ENCODE measurements at regions not wholly inside any gene's neighbourhood (a gene's known extent, or its start where the extent isn't known, plus 50 kb on each side); places are given as distances from the start of the nearest gene placed in this dataset.

DNA sequence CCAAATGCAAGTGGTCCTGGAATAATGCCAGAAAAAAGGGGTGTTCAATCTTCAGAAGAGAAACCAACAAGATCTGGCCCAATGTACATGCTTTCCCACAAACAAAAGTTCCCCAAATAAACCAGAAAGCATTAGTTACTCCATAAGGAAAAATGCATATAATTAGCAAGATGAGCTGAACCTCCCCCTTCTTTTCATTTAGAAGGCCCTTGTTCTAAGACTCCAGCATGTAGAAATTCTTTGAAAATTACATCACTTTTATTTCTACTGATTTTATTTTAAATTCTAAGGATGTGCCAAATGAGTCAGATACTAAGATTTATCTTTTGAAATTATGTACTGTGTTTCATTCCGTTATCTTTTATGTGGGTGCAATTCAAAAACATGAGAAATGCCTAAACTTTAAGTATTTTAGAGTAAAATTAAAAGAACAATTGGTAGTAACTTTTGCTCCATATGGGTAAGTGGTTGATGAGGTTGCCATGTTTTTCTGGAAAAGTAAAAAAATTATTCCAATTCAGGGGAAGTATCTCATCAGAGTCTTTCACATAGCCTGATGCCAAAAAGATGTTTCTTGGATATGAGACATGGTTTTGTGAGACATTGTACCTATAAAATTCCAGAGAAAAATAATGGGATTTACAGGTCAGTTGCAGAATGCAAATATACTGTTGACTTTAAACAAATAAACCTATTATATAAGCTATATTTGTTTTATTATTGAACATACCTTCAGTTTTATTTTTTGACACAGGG, 106.5 kb upstream of the CCDC112 start:
- no peak for DNase-seq

DNA sequence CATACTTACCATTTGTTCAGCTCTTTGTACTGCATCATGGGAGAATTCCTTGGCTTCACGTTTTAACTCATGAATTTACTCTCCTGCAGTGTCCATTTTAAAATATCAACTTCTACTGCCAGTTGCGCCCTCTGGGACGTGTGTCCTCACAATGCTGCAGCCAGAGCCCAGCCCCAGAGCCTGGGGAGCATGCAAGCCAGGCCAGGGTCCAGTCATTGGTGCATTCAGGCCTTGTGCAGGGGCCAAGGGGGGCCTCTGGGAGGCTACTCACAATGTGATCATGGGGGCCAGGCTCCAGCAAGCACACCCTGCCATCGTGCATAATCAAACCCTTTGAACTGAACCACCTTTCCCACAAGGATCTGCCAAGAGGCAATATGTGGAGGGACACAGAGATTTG, 105.6 kb upstream of the CCDC112 start:
- DNase-seq = no peak

DNA sequence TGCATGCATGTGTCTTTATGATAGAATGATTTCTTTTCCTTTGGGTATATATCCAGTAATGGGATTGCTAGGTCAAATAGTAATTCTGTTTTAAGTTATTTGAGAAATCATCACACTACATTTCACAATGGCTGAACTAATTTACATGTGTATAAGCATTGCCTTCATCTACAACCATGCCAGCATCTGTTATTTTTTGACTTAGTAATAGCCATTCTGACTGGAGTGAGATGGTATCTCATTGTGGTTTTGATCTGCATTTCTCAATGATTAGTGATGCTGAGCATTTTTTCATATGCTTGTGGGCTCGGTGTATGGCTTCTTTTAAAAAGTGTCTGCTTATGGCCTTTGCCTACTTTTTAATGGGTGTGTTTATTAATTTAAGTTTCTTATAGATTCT, 102.3 kb upstream of the CCDC112 start:
- DNase-seq = no peak

DNA sequence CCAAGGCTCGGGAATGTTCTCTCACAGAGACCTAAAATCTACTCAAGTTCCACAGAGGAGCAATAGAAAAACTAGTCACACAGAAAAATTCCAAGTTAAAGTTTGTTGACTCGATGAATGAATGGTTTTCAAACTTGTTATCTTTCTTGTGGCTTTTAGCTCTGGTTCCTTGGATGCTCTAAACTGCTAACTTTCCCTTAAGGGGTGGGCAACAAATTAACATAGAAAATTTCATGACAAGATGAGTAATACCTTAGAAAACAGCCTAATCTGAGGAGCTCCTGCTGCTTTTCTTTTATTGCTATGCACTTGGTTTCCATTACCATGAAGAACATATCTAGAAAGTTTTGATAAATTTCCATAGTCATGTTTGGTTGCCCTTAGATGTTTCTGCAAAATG, 100.2 kb upstream of the CCDC112 start:
- DNase-seq = no peak

DNA sequence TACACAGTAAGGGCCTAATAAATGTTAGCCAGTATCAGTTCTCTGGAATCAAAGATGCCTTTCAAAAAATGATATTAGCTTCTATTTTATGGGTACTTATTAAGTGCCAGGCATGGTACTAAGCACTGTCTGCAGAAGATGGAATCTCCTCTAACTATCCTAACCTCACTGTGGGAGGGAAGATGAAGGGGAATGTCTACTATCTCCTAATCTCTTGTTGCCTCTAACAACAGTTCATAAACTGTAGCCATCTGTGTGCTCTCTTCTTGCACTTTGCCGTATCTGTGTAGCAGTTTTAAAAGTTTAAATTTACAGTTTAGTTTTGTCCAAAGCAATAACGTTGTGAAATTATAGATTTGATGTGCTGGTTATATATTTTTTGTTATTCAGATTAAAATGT, 99.6 kb upstream of the CCDC112 start:
- DNase-seq = no peak

DNA sequence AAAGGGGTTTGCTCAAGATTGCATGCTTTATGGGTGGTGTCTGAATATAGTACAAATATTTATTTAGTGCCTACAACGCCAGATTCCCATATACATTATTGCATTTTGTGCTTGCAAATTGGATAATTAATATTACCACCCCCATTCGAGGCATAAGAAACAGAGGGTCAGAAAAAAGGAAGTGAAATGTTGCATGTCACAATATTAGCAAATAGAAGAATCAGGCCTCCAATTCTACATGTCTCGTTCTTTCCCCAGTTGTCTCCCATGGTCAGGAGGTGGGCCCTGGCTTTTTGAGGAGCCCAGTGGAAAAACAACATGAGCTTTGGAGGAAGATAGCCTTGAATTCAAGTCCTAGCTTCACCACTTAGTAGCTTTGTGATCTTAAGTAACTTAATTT, 98.1 kb upstream of the CCDC112 start:
- DNase-seq = no peak

DNA sequence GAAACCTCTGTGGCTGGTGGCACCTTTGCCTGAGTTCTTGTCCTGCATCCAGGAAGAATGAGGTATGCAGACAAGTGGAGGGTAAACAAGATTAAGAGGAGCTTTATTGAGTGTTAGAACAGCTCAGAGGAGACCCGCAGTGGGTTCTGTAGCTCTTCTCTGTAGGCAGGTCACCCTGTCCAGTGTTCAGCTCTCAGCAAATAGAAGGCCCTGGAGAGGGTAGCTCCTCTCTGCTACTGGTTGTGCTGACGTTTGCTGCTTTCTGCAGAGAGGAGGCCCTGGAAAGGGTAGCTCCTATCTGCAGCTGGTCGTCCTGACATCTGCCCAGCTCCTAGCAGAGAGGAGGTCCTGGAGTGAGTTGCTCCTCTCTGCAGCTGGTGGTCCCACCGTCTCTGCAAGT, 96.8 kb upstream of the CCDC112 start:
- no peak for DNase-seq

DNA sequence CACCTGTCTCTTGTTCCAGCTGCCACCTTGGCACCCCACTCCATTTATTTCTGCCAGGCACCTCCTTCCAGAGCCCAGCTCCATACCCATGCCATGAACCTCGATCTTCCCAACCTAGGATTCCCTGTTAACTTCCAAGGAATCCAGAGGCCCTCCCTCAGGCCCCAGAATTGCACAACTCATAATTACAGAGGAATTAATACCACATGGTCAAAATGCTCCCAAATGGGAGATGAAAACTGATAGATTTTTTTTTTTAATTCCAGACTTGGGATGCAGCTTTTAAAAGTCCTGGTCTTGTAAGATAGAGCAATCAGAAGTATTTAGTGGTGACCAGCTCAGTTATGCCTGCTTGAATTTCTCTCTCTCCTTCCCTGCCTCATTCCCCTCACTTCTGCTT, 96.2 kb upstream of the CCDC112 start:
- no peak for DNase-seq

DNA sequence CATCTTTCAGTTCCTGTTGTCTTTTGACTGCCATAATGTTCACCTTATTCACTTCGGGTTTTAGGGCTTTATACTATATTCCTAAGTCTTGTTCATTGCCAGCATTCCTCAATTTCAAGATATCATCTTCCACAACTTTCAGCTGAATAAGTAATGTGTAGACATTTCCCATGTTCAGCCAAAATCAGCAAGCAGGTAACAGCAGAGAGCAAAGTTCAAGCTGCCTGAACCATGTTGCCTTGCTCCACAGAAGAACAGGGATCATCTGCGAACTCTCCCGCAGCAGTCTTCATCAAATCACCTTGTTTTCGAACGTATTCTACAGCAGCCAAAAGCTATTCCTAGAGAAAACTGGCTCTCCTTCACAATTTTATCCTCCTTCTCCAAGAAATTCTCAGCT, 95.3 kb upstream of the CCDC112 start:
- no peak for DNase-seq

DNA sequence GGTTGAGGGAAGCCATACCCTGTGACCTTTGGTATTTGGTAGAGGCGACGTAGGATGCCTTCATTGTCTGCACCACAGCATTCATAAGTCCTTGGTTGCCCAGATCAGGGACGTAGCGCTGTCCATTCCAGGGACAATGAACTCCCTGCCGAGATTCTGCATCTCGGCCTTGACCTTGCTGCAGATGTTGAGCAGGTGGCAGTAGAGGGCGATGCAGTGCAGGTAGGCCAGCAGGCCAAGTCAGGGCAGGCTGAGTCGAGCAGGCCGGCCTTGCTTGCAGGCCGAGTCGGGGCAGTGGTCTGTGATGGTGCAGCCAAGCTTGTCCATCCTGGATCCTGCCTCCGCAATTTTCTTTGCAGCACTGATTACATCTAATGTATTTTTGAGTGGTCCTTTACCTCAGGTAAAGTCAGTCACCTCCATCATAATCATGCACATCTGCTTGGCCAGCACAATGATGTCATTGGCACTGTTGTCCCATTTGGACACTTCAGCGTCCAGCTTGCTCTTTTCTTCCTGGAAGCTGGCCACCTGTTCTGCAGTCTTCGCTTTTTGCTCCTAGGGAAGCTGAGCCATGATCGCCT, 93.4 kb upstream of the CCDC112 start:
- peak in 1 of 3 experiments; percentile 5 for DNase-seq

DNA sequence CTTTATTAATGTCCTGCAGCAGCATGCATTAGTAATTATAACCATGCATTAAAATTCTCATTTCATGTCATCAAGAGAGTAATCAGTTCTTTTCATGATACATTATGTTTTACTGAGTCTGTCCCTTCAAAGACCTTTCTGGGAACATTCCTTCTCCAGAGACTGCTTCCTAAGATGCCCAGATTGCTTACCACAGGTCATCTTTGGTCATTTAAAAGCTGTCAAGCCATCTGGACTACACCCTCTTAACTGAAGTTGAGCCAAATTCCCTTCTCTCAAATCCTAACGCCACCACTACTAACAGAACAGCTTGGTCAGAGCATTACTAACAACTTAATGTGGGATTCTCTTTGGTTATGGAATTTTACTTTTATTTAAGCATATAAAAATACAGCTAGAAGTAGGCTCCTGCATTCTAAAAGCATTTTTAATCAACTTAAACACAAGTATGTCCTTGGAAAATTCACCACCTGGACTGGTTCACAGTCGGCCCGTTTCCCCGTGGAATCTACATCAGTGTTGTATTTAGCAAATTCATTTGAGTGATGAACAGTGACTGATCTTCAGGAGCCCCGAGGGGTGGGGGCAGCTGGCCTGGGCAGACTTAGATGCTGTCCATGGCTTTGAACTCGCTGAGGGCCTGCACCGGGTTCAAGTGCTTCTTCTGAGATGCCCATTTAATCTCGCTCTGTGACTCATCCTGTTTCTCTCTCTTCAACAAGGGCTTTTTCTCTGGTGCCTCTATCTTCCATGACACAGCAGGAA, 92.8 kb upstream of the CCDC112 start:
- no peak for DNase-seq

DNA sequence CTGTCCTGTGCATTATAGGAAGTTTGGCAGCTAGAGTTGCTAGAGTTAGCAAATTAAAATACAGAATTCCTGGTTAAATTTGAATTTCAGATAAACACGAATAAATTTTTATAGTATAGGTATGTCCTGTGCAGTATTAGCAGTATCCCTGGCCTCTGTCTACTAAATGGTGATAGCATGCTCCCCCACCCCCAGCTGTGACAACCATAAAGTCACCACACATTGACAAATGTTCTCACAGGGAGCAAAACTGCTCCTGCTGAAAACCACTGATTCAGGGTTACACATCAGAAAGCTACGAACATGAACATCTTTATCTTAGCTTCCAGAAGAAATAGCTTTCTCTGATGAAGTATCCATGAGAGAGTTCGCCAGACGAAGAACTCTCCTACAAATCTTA, 91.8 kb upstream of the CCDC112 start:
- no peak for DNase-seq

DNA sequence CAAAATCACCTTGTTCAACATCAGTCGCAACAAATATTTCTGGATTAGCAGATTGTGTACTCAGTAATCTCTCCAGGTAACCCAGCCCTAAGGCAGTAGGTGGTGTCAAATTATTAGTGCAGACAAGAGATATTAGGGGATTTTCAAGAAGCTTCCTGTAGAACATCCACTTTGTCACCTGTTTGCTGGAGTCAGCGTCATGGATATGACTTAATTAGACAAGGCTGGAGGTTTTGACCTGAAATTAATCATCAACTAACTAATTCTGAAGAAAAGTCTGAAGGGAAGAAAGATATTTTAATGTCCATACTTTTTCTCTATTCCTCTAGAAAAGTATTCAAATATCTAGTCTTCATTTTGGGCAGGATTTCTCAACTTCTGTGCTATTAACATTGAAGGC, 91.4 kb upstream of the CCDC112 start:
- DNase-seq = no peak

DNA sequence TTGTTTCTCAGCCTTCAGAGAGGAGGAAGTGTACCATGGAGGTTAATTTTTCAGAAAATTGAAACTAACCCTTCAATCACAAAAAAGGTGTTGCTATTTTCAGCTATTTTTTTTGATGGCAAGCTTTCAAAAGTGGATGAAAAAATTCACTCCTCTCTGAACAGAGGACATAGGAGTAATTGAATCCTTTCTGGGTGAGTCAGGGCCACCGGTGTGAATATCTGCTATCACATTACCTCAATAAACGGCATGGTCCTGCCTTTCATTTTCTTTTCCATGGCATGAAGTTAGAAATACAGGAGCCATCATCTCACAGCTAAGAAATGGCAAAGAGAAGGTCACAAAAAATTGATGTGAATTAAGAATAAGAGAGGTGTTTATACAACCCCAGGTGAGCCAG, 90.2 kb upstream of the CCDC112 start:
- no peak for DNase-seq

DNA sequence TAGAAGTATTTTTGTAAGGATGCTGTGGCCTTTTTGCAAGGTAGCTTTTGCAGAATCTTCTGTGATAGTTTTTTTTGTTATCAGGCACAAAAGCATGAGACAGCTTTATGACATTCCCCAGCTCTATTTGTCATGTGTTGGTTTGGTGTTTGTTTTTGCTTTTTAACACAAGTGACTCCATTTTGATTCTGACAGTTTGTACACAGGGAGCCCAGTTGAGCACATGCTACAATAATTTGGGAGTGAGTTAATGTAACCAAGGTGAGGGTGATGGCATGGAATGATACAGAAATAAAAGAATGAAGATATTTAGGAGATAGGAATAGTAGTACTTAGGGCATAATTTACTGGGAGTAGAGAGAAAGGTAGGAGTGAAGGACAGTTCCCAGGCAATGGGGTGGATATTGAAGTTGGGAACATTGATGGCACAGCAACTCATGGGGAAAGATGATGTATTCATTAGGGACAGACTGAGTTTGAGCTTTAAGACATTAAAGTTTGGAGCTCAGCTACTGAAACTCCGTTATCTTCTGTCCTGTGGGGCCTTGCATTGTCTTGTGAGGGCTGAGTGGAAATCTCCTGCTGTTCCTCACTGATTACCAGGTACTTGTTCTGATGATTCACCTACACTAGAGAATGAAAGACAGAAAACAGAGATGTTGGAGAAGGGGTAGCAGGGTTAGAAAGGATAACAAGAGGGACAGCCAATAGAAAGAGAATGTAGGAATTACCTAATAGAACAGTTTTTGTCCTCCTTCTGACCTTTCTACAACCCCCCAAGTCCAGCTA, 88.3 kb upstream of the CCDC112 start:
- no peak for DNase-seq

DNA sequence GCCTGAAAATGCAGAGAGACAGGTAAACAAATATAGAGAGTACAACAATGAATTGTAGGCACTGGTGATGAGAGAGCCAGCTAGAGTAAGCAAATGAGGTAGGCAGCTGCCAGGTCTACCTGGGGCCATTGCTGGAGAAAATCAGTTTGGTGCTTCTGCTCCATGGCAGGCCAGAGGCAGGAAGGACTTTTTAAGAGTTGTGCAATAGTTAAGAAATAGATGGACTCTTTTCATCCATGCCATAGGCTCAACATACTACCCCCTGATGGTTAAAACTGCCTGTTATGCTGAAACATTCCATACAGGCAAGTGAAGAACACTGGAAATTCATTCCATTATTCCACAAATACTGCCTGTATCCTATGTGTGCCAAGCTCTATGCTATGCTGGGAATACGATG, 86.5 kb upstream of the CCDC112 start:
- DNase-seq = no peak

DNA sequence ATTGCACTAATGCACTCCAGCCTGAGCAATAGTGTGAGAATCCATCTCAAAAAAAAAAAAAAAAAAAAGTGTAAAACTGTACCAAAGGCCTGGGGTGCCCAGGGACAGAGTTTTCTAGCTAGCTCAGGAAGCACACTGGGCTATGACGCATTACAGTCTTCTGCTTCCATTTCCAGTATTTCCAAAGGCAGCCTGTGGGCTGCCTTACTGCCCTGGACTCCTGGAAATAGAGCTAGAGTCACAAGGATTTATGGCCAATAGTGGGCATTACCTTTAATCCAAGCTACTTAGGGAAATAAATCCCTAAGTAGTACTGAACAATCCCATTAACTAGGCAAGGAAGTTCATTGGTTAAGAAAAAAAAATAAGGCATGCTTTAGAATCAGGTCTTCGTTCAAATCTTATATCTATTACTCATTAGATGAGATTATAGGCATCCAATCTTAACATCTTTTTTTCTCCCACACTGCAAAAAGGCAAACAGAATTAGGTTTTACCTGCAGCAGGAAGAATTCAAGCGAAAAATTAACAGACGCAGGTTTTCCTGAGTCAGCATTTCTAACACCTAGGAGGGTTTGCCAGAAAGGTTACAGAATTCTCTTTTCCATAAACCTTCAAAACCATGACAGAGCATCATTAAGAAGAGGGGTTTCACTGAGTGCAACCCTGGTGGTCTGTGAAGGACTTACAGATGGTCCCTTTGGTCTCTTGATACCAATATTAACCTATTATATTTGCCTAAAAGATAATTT, 85.6 kb upstream of the CCDC112 start:
- DNase-seq = no peak

DNA sequence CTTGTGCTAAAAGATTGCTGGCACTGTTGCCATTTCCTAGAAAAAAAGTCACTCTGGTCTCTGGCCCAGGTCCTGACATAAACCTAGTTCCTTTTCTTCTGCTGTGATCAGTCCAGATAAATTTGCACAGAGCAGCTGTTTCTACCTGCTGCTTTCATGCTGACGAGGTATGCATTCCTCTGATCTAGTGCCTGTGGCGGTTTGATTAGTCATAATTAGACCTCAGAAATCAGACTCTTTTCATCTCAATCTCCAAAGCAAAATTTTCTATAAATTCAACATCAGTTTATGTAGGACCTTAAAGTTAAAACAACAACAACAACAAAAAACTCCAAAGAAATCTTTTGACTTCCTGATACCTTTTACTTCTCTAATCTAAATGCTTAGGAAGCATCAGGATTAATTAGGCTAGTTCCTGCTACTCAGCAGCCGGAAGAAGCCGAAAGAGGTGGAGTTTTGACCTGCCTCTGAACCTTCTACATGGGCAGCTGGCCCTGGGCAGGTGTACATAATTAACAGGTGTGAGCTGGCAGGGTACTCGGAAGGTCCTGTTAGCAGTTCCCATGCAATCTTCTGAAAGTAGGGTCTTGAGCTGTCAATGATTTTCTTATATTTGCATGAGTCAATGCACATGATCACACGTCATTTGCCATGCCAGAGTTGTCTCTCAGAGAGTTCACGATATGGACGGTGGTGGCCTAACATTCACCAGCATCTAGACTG, 83.3 kb upstream of the CCDC112 start:
- DNase-seq = peak in 2 of 3 experiments; percentile 48 to 85

DNA sequence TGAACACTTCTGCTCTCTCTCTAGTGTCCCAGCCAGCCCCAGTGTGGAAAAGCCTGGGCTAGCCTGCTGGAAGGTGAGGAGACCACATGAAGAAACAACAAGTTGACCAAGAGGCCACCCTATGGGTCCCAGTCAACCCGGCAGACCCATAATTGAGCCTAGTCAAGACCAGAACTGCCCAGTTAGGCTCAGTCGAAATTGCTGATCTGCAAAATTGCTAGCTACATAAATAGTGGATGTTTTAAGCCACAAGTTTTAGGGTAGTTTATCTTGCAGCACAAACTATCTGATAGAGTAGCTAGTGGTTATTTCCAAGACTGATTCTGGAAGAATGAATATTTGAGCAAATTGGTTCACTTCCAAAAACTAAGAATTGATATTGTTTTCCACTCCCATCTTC, 82.3 kb upstream of the CCDC112 start:
- no peak for DNase-seq

DNA sequence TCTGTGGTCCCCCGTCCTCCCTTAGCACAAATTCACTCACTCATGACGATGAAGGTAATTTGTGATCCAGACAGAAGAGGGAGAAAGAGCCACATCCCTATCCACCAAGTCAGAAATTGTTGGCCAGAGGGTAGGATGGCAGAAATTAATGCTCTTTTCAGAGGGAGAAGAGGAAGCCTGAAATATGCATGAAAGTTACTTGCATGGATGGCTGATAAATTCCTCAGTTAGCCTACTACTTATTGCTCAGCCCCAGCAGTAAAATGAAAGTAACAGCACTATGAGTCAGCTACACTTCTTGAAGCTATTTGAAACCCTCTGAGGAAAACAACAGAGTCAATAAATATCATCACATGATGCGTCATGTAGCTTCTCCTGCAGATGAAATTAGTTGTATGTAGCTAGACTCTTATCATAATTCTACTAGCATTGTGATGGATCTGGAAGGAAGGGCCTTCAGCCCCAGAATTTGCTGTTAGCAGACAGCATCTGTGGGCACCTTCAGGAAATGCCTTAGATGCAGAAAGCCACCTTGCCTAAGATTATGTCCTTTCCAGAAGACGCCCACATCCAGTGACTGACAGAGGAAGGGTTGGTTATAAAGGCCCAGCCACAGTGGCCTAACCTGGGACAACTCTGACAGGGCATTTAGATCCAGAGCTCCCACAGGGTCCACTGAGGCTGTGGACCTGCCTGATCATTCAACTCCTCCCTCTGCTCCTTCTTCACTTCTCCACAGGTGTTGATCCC, 81.2 kb upstream of the CCDC112 start:
- DNase-seq = no peak

DNA sequence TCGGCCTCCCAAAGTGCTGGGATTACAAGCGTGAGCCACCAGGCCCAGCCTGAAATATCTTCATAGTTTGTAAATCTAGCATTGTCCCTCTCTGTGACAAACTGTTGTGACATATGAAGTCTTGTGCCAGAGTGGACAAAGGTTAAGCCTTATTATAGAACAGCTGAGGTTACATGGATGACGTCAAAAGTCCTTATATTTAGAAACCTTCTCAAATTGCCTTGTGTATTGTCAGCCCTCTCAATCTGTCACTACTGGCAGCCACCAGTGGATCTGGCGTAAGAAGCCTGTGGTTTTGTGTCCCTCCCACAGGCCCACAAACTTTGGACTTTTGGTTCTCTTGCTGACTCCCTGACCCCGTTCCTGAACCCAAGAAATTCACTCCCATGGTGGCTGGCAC, 79.4 kb upstream of the CCDC112 start:
- no peak for DNase-seq
